ENCODE measurements at regions not wholly inside any gene's neighbourhood (a gene's known extent, or its start where the extent isn't known, plus 50 kb on each side); places are given as distances from the start of the nearest gene placed in this dataset.

GRCh38 chr2:107025869-107026380, 140.0 kb upstream of the ST6GAL2 start:
- Histone ChIP-seq H3K9me2 (ENCODE audit: insufficient read depth, low read length) (no peaks in the 10 kb centered on the region), H4K20me1 (ENCODE audit: insufficient read depth) (no peaks in the 10 kb centered on the region), H3K27ac (ENCODE audit: low read length) (no peak overlapping the region), H3K79me2 (replicated peaks; ENCODE audit: insufficient read depth, low read length) (no peaks in the 10 kb centered on the region), H3F3A (ENCODE audit: insufficient read depth, low read length, poor library complexity, severe bottlenecking) (no peaks in the 10 kb centered on the region), H3K4me3 (ENCODE audit: low read length) (no peak overlapping the region), H3K27me3 (ENCODE audit: insufficient read depth, low read depth, low read length) (no peaks in the 10 kb centered on the region), H2AFZ (ENCODE audit: low read depth, low read length) (no peak overlapping the region), H3K9ac (ENCODE audit: low read length) (no peak overlapping the region), H3K9me3 (ENCODE audit: low read length) (no peaks in the 10 kb centered on the region), H3K4me2 (ENCODE audit: low read length) (no peak overlapping the region), H3K36me3 (ENCODE audit: insufficient read depth, low read length) (no peaks in the 10 kb centered on the region)
- TF ChIP-seq SMC3 (conservative IDR thresholded peaks at IDR 0.05; ENCODE audit: poor library complexity): no peak
- TF ChIP-seq RAD21 (conservative IDR thresholded peaks at IDR 0.05): no peak
- TF ChIP-seq TAF1 (IDR thresholded peaks at IDR 0.05; ENCODE audit: low read depth): no peak
- no peak for TF ChIP-seq POLR2AphosphoS5 (IDR thresholded peaks at IDR 0.05)
- no peak for TF ChIP-seq REST (IDR thresholded peaks at IDR 0.05; ENCODE audit: borderline replicate concordance)
- TF ChIP-seq EP300 (conservative IDR thresholded peaks at IDR 0.05; ENCODE audit: poor library complexity, severe bottlenecking): no peak
- TF ChIP-seq MXI1 (conservative IDR thresholded peaks at IDR 0.05; ENCODE audit: poor library complexity, severe bottlenecking): no peak
- TF ChIP-seq EZH2 (IDR thresholded peaks at IDR 0.05; ENCODE audit: borderline replicate concordance, insufficient read depth, low read length, poor library complexity, severe bottlenecking): no peak
- no peak for TF ChIP-seq CTCF (IDR thresholded peaks at IDR 0.05; ENCODE audit: poor library complexity, severe bottlenecking)

- Histone ChIP-seq H3K9ac (ENCODE audit: low read length) (no peak overlapping the region), H3K79me2 (replicated peaks; ENCODE audit: insufficient read depth, low read length) (no peaks in the 10 kb centered on the region), H3K27ac (ENCODE audit: low read length) (no peak overlapping the region), H3K27me3 (ENCODE audit: insufficient read depth, low read depth, low read length) (no peaks in the 10 kb centered on the region), H3F3A (ENCODE audit: insufficient read depth, low read length, poor library complexity, severe bottlenecking) (no peaks in the 10 kb centered on the region), H3K36me3 (ENCODE audit: insufficient read depth, low read length) (no peaks in the 10 kb centered on the region), H4K20me1 (ENCODE audit: insufficient read depth) (no peaks in the 10 kb centered on the region), H3K4me3 (ENCODE audit: low read length) (no peak overlapping the region), H3K4me2 (ENCODE audit: low read length) (no peak overlapping the region), H3K9me2 (ENCODE audit: insufficient read depth, low read length) (no peaks in the 10 kb centered on the region), H2AFZ (ENCODE audit: low read depth, low read length) (no peak overlapping the region), H3K9me3 (ENCODE audit: low read length) (no peaks in the 10 kb centered on the region)
- TF ChIP-seq RAD21 (conservative IDR thresholded peaks at IDR 0.05): no peak
- no peak for TF ChIP-seq EP300 (conservative IDR thresholded peaks at IDR 0.05; ENCODE audit: poor library complexity, severe bottlenecking)
- TF ChIP-seq CTCF (IDR thresholded peaks at IDR 0.05; ENCODE audit: poor library complexity, severe bottlenecking): no peak
- TF ChIP-seq POLR2AphosphoS5 (IDR thresholded peaks at IDR 0.05): no peak
- no peak for TF ChIP-seq SMC3 (conservative IDR thresholded peaks at IDR 0.05; ENCODE audit: poor library complexity)
- no peak for TF ChIP-seq EZH2 (IDR thresholded peaks at IDR 0.05; ENCODE audit: borderline replicate concordance, insufficient read depth, low read length, poor library complexity, severe bottlenecking)
- no peak for TF ChIP-seq MXI1 (conservative IDR thresholded peaks at IDR 0.05; ENCODE audit: poor library complexity, severe bottlenecking)
- no peak for TF ChIP-seq REST (IDR thresholded peaks at IDR 0.05; ENCODE audit: borderline replicate concordance)
- no peak for TF ChIP-seq TAF1 (IDR thresholded peaks at IDR 0.05; ENCODE audit: low read depth)
Observed at GRCh38 chr2:107027205-107027604, 141.2 kb upstream of the ST6GAL2 start.
